Esophagus muscularis mucosa (tissue), 4 donors: ENCODE measurements at regions not wholly inside any gene's neighbourhood (a gene's known extent, or its start where the extent isn't known, plus 50 kb on each side); places are given as distances from the start of the nearest gene placed in this dataset.

Experiments used
- DNase-seq: peaks from one replicate; pipeline ENCODE4 v3.0.0-alpha.2; 2017; ENCODE audit errors: extremely low spot score
- H3K27ac ChIP-seq, 4 donors: fragments of 200-600 bp; sonication (generic); replicated peaks in 1 of 4; 1 replicate in 3 of 4; 2 replicates in 1 of 4; pipeline ENCODE4 v1.5.1; 2016 to 2019; ENCODE audit warnings: mild to moderate bottlenecking in 1 of 4
- H3K27me3 ChIP-seq, 4 donors: fragments of 200-600 bp; sonication (generic); one replicate each; pipeline versions ENCODE4 v1.5.1 to v1.6.0; 2016 to 2019
- H3K36me3 ChIP-seq, 4 donors: fragments of 200-600 bp; sonication (generic); one replicate each; pipeline ENCODE4 v1.5.1; 2016 to 2019
- H3K4me1 ChIP-seq, 4 donors: fragments of 200-600 bp; sonication (generic); one replicate each; pipeline ENCODE4 v1.5.1; 2016 to 2019
- H3K4me3 ChIP-seq, 4 donors: fragments of 200-600 bp; sonication (generic); 1 replicate in 2 of 4; 2 replicates in 2 of 4; pipeline ENCODE4 v1.5.1; 2016 to 2019; ENCODE audit warnings: mild to moderate bottlenecking in 4 of 4, moderate library complexity in 1 of 4
- H3K9me3 ChIP-seq, 4 donors: fragments of 200-600 bp; sonication (generic); 1 replicate in 3 of 4; 2 replicates in 1 of 4; pipeline ENCODE4 v1.5.1; 2016 to 2019
- EP300 ChIP-seq: sonication (generic); formaldehyde crosslinking; IDR thresholded peaks from one replicate; pipeline ENCODE4 v1.6.1; 2017; ENCODE audit warnings: antibody characterized with exemption
- POLR2A ChIP-seq: fragments of 450-650 bp; IDR thresholded peaks from one replicate; pipeline ENCODE4 v1.6.1; 2017; ENCODE audit warnings: antibody characterized with exemption, moderate library complexity, mild to moderate bottlenecking, low read depth
- POLR2AphosphoS5 ChIP-seq, 2 donors: sonication (generic); formaldehyde crosslinking; IDR thresholded peaks; one replicate each; pipeline ENCODE4 v1.6.1; 2017; ENCODE audit warnings: antibody characterized with exemption in 2 of 2
- whole genome bisulfite sequencing: methylation state at CpG from one replicate; pipeline ENCODE4 v1.1.5; 2018; 5-methylcytosine and 5-hydroxymethylcytosine counted together
- intact Hi-C: fragments of 100-400 bp; cut with DNase I; formaldehyde crosslinking; loops from one replicate; pipeline ENCODE4 v1.15.1; 2023
- TF ChIP-seq, protein P1 (sequence below), 3 experiments: fragments of 200-600 bp in 2 of 3; fragments of 450-650 bp in 1 of 3; sonication (generic) in 2 of 3; IDR thresholded peaks; one replicate each; pipeline ENCODE4 v1.5.1; 2017 to 2019; ENCODE audit warnings: antibody characterized with exemption in 3 of 3, mild to moderate bottlenecking in 2 of 3, moderate library complexity in 1 of 3

DNA sequence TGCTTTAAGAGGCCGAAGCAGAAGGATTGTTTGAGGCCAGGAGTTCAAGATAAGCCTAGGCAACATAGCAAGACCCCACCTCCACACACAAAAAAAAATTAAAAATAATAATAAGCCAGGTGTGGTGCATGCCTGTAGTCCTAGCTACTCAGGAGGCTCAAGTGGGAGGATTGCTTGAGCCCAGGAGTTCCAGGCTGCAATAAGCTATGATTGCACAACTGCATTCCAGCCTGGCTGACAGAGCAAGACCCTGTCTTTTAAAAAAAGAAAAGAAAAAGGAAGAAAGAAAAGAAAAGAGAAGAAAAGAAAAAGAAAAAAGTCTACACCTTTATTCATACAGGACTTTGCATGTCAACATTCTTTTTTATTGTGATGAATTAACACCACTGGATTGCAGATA, 2125.8 kb downstream of the MAT2B start:
- DNase-seq: no peak
- H3K36me3 ChIP-seq: no peaks in the 10 kb centered on the region
- H3K27ac ChIP-seq: no peak overlapping the region
- TF ChIP-seq EP300 (no peak), POLR2A (no peak), POLR2AphosphoS5 (IDR thresholded peaks at IDR 0.05) (no peak)
- TF ChIP-seq, protein P1, sequence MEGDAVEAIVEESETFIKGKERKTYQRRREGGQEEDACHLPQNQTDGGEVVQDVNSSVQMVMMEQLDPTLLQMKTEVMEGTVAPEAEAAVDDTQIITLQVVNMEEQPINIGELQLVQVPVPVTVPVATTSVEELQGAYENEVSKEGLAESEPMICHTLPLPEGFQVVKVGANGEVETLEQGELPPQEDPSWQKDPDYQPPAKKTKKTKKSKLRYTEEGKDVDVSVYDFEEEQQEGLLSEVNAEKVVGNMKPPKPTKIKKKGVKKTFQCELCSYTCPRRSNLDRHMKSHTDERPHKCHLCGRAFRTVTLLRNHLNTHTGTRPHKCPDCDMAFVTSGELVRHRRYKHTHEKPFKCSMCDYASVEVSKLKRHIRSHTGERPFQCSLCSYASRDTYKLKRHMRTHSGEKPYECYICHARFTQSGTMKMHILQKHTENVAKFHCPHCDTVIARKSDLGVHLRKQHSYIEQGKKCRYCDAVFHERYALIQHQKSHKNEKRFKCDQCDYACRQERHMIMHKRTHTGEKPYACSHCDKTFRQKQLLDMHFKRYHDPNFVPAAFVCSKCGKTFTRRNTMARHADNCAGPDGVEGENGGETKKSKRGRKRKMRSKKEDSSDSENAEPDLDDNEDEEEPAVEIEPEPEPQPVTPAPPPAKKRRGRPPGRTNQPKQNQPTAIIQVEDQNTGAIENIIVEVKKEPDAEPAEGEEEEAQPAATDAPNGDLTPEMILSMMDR (IDR thresholded peaks at IDR 0.05): no peak
- H3K4me3 ChIP-seq: no peak overlapping the region
- no peaks in the 10 kb centered on the region for H3K27me3 ChIP-seq
- no peaks in the 10 kb centered on the region for H3K9me3 ChIP-seq
- 43% methylated on average over 1 of the region's 1 CpG for WGBS
- intact Hi-C loops: no loop called here
- peaks cover 0 to 6% (median 0%) of the 10 kb centered on the region in 4 donors for H3K4me1 ChIP-seq

DNA sequence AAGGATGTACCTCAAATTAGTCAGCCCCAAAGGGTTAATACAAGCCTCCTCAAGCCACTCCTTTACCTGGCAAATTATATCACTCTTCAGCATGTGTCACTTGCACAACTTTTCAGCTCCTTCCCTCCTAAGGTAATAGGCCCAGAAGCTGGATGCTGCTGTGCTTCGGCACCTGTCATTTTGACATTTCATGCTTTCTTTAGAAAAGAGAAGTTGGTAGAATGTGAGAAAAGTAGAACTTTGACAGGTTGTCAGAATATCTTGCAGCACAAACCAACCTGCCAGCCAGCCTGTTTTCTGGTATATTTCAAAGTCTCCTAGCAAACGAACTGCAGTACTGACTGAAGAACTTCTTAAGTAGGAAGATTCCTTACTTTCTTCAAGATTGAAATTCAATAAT, 2136.9 kb downstream of the MAT2B start:
- Histone ChIP-seq H3K27ac (no peak overlapping the region), H3K27me3 (no peaks in the 10 kb centered on the region), H3K4me3 (no peak overlapping the region), H3K9me3 (no peaks in the 10 kb centered on the region), H3K4me1 (no peaks in the 10 kb centered on the region), H3K36me3 (no peaks in the 10 kb centered on the region)
- no peak for TF ChIP-seq POLR2A
- no peak for TF ChIP-seq EP300
- TF ChIP-seq, protein P1 (IDR thresholded peaks at IDR 0.05): no peak
- TF ChIP-seq POLR2AphosphoS5 (IDR thresholded peaks at IDR 0.05): no peak
- DNase-seq: no peak
- intact Hi-C loops: no loop called here
- WGBS: 65% methylated on average over 2 of the region's 2 CpGs

DNA sequence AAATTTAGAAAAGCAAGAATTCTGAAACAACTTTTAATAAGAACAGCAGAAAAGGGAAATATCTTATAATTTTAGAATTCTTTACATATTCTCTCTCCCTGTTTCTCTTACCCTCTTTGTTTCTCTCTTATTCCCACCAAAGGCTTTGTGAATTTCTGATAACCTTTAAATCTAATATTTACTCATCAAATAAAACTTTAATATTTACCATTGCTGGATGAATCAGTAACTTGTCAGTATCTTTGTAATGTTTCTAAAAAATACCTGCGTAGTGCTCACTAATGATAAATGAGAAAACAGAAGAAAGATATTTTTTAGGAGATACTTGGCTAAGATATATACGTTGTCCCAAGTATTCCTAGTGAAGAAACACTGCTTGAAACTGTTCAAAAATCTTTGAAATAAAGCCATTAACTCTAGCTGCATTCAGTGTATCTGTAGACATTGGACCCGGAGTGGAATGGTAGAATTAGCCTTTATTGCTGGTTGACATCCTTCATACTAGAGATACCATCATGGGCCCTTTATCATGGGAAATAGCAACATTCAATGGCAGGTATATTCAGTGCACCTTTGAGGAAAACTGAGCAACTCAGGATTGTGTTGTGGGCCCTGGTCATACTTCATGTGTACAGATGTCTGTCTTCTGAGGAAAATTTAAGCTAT, 2160.4 kb downstream of the MAT2B start:
- no peak for DNase-seq
- Histone ChIP-seq H3K9me3 (no peaks in the 10 kb centered on the region), H3K36me3 (no peaks in the 10 kb centered on the region), H3K27ac (no peak overlapping the region), H3K4me1 (no peaks in the 10 kb centered on the region), H3K27me3 (no peaks in the 10 kb centered on the region), H3K4me3 (no peak overlapping the region)
- TF ChIP-seq EP300 (no peak), POLR2A (no peak), POLR2AphosphoS5 (IDR thresholded peaks at IDR 0.05) (no peak)
- TF ChIP-seq, protein P1 (IDR thresholded peaks at IDR 0.05): no peak
- 85% methylated on average over 3 of the region's 3 CpGs for WGBS
- intact Hi-C loops: no loop called here

DNA sequence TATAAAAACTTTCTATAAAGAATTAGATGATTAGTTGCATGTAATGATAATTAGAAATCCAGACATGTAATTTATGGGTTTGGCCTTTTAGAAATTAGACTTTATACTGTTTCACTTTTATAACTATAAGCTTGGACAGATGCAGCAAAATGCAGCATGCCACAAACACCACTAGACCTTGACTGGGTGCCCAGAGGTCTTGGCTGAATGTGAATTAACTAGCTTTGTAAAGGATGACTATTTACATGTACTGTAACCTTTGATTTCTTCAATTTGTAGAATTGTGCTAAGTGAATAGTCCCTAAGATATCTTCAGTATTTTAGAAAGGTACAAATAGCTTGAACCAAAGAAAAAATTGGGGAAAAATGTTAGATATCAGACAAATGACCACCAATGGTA, 2168.1 kb downstream of the MAT2B start:
- H3K4me3 ChIP-seq: no peak overlapping the region
- H3K36me3 ChIP-seq: no peaks in the 10 kb centered on the region
- intact Hi-C loops: no loop called here
- H3K27ac ChIP-seq: no peak overlapping the region
- H3K4me1 ChIP-seq: no peaks in the 10 kb centered on the region
- H3K27me3 ChIP-seq: no peaks in the 10 kb centered on the region
- no peak for DNase-seq
- no peaks in the 10 kb centered on the region for H3K9me3 ChIP-seq
- TF ChIP-seq, protein P1 (IDR thresholded peaks at IDR 0.05): no peak
- no peak for TF ChIP-seq POLR2AphosphoS5 (IDR thresholded peaks at IDR 0.05)
- TF ChIP-seq POLR2A: no peak
- no peak for TF ChIP-seq EP300

DNA sequence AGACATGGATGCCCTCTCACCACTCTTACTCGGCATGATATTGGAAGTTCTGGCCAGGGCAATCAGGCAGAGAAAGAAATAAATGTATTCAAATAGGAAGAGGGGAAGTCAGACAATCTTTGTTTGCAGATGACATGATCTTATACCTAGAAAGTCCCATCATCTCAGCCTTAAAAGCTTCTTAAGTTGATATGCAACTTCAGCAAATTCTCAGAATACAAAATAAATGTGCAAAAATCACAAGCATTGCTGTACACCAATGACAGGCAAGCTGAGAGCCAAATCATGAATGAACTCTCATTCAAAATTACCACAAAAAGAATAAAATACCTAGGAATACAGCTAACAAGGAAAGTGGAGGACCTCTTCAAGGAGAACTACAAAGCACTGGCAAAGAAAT, 2190.4 kb downstream of the MAT2B start:
- no peak overlapping the region for H3K27ac ChIP-seq
- no peaks in the 10 kb centered on the region for H3K9me3 ChIP-seq
- TF ChIP-seq, protein P1 (IDR thresholded peaks at IDR 0.05): no peak
- TF ChIP-seq POLR2A (no peak), EP300 (no peak), POLR2AphosphoS5 (IDR thresholded peaks at IDR 0.05) (no peak)
- no peaks in the 10 kb centered on the region for H3K4me1 ChIP-seq
- 90% methylated on average over 1 of the region's 1 CpG for WGBS
- DNase-seq: no peak
- peaks cover 0 to 6% (median 0%) of the 10 kb centered on the region in 4 donors for H3K27me3 ChIP-seq
- H3K36me3 ChIP-seq: no peaks in the 10 kb centered on the region
- intact Hi-C loops: no loop called here
- H3K4me3 ChIP-seq: no peak overlapping the region
